Stimulated activated CD8-positive, alpha-beta memory T cell treated with anti-CD3 and anti-CD28 coated beads, Interleukin-12 subunit alpha, Interleukin-12 subunit beta, amount 100 ng/mL, for 24 hours (primary cell): ENCODE measurements at regions not wholly inside any gene's neighbourhood (a gene's known extent, or its start where the extent isn't known, plus 50 kb on each side); places are given as distances from the start of the nearest gene placed in this dataset.
A peak's percentile ranks its signal among the peaks of the same experiment; 100 is the strongest.

ENCODE experiments used
- DNase-seq: peaks from one replicate; pipeline ENCODE4 v3.0.0-alpha.2; 2020; ENCODE audit errors: extremely low read depth

DNA sequence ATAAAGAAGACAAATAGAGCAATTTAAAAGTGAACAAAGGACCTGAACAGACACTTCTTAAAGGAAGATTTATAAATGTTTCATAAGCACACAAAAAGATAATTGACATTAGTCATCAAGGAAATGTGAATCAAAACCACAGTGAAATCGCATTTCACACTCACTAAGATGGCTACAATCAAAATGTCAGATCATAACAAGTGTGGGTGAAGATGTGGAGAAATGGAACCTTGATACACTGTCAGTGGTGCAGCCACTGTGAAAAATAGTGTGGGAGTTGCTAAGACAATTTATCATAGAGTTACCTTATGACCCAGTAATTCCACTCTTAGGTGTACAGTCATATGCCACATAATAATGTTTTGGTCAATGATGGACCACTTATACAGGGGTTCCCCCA, 54.5 kb upstream of the HTR4 start:
- DNase-seq = no peak

DNA sequence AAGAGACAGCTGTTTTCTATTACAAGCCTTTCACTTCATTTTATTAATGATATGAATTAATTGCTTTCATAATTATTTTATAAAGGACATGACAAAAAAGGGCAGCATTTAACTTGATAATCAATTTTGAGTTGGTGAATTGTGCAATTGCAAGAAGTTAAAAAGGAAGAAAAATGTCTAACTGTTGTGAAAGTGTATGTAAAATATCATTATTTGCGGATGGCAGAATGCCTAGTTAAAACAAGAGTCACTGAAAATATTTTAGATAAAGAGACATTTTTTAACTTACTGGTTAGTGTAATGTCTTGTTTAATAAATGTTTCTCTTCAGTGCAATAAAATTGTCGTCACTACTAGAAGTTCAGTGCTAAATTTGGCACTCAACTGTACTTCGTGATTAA, 57.6 kb upstream of the HTR4 start:
- no peak for DNase-seq

DNA sequence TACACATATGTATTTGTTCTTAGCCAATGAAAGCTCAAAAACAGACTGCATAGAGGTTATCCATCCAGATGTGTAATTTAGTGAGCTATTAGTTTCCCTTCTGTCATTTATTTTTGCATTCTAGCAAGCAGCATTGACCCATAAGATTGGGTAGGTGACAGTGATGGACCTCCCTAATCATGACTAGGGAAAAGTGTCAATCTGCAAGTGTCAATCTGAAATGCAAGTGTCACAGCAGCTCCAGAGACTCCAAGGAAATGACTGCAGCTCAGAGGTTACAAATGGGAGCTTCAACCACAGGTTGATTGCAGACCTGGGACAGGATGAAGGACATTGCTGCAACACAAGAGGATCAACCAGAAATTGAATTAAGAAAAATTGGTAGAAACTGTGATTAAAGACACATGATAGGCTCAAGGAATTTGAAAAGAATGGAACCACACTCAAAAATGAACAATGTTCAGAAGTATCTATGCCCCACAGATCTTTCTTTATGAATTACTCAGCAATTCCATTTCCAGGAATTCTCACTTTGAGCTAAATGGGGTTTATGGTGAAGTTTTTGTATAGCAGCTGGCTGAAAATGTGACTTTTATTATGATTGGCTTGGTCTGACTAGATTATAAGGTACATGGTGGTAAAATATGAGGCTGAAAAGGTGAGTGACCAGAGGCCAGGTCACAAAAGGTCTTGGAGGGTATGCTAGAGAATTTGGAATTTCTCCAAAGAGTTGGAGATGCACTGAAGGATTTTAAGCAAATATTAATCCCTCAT, 59.6 kb upstream of the HTR4 start:
- no peak for DNase-seq

DNA sequence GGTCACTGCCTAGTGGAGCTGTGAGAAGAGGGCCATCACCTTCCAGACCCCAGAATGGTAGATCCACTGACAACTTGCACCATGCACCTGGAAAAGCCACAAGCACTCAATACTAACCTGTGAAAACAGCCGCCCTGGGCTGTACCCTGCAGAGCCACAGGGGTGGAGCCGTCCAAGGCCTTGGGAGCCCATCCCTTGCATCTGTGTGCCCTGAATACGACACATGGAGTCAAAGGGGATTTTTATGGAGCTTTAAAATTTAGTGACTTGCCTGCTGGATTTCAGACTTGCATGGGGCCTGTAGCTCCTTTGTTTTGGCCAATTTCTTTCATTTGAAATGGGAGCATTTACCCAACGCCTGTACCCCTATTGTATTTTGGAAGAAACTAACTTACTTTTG, 62.4 kb upstream of the HTR4 start:
- DNase-seq = no peak

DNA sequence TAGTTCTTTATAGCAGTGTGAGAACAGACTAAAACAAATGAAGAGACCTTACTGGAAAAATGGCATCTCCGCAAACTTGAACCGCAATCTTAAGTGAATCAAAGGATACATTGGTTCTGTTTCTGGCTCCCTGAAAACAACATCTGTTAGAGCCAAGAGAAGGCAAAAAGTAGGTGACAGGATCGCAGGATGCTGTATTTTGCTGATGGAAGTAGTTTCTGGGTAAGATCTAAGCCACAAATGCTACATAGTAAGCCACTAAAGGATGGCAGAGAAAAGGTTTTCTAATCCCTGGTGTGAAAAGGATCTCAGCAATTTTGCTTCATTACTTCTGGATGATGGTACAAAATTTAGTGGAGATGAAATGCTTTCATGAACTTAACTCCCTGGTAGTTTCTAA, 63.3 kb upstream of the HTR4 start:
- no peak for DNase-seq

DNA sequence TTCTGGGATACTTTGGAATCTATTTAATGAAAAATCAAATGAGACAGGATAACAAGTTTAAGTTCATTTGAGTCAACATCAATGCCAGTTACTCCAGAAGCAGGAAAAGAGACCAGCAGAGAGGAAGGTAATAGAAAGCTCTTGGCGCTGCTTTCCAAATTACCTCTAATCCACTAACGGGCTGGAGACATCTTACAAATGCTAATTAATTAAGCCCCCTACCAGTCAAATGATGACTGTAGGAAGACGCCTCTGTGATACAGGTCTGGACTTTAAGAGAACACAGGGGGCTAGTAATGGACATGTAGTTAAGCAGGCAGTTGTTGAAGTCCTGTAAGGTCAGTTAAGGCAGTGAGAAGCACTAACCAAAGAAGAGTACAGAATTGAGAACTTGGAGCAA, 65.3 kb upstream of the HTR4 start:
- DNase-seq = no peak

DNA sequence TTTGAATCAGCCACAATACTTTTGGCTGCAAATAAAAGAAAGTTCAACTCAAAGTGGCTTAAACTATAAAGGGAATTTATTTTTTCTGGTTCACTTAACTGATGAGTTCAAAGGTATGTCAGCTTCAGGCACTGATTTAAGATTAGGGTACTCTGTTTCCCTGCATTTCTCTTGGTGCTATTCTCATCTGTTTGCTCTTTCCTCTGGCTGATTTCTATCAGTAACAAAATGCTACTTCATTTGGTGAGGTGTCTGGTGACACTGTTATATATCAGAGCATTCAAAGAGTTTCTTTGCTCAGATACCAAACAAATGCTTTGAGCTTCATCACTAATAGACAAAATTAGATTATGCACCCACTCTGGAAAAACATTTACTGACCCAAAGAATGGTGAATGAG, 65.9 kb upstream of the HTR4 start:
- DNase-seq = no peak

DNA sequence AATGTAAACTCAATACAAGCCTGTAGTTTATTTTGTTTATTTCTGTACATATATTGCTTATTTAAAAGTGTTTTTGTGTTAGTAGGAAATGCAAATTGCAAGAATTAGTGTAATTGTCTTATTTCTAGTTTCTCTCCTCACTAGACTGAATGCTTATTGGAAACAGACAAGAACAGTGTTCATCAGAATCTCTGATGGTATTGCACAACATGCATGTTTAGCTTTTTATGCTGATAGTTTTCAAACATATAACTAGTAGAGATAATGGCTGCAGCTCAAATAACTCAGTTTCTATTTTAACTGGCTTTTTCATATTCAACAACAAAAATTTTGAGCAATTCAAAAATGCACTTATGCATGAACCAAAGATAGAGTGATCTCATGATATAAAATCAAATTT, 68.8 kb upstream of the HTR4 start:
- DNase-seq = no peak

DNA sequence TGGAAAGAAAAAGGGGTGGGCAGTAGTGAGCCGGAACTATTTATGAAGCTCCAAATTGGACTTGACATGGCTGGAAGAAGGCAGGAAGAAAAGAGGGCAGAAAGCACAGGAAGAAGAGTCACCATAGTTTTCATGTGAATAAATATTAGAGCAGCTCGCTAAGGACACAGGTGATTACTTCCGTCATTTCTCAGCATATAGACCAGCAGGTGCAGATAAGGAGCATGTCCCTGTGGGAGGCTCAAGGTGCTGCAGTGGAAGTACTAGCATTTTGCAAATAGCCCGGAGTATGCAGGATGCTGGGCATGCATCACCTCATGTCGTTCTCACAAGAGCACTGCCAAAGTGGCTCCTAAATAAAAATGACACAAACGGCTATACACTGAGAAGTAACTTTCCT, 71.3 kb upstream of the HTR4 start:
- no peak for DNase-seq

DNA sequence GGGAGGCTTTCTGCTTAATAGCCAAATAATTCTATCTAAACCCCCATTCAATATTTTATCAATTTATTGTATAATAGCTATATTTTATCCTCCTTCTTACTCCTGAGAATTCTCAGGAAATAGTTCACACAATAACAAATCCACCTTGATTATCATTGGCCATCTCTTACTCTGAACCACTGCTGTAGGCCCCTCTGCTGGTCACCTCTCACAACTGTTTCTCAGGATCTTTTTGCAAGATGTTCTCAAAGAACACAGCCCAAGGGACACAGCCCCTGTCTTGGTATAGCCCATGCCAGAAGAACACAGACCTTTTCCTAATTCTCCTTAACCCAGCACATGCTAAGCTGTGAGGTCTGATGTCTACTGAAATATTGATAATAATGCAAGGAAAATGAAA, 74.9 kb upstream of the HTR4 start:
- no peak for DNase-seq

DNA sequence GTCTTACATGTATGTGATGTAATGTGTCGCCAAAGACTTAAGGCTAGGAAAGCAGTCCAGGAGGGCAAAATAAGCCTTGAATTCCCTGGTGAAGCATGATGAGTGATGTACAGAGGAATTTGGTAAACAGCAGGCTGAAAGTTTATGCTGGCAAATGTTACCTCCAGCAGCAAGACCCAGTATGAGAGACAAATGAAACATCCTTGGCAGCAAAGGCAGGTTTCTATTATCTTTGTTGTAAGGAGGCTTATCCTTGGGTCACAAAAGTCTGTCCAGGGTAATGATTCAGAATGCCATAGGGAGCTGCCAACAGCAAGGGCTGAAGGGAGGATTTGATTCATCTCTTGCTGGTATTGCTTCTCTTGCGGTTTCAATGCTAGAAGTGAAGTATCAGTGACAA, 75.9 kb upstream of the HTR4 start:
- no peak for DNase-seq

DNA sequence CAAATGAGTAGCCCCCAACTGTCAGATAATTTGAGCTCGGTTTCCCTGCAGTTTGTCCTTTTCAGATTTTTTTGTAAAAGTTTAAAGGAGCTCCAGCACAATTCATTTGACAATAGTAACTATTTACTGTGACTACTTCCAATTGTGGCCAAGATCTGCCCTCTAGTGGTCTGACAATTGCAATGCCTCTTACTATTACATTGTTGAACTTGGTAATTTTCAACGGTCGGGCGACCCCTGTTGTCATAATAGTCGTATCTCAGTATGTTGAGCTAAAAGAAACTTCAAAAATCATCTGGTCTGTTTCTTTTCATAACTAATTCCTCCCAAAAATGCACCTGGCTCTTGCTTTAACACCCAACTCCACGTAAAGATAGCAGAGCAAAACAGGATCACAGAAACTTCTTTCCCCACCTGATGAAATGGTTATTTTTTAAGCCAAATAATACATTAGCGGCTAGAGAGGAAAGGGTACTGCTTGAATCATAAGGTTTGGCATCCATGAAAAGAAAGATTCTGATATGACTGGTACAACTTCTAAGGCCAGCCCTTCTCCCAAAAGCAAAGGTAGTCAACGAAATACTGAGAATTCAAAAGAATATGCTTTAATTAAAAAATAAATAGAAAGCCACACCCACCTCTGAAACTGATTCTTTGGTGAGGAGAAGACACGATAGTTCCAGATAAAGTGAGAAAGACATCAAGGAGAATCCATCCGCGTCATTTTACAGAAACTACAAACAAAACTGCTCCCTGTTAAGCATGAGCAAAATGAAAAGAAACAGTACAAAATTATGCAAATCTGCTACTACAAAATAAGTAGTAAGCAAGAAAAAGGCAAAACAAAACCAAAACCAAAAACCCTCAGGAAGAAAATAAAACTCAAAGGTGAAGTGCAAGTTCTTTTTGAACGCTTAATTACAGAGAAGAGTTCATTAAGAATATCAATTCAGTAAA, 76.9 kb upstream of the HTR4 start:
- DNase-seq = peak; percentile 25

DNA sequence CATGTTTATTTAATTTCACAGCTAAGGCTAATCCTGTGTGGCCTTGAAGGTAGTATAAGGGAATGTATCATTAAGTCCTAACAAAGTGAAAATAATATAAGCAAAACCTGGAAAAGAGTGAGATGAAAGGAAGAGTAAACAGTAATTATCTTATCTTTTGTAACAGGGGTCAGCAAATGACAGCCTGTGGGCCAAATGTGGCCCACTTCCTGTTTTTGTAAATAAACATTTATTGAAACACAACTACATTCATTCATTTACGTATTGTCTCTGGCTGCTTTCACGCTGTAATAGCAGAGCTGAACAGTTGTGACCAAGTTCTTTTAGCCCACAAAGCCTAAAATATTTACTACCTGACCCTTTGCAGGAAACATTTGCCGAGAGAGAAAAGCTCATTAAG, 78.4 kb upstream of the HTR4 start:
- DNase-seq = no peak

DNA sequence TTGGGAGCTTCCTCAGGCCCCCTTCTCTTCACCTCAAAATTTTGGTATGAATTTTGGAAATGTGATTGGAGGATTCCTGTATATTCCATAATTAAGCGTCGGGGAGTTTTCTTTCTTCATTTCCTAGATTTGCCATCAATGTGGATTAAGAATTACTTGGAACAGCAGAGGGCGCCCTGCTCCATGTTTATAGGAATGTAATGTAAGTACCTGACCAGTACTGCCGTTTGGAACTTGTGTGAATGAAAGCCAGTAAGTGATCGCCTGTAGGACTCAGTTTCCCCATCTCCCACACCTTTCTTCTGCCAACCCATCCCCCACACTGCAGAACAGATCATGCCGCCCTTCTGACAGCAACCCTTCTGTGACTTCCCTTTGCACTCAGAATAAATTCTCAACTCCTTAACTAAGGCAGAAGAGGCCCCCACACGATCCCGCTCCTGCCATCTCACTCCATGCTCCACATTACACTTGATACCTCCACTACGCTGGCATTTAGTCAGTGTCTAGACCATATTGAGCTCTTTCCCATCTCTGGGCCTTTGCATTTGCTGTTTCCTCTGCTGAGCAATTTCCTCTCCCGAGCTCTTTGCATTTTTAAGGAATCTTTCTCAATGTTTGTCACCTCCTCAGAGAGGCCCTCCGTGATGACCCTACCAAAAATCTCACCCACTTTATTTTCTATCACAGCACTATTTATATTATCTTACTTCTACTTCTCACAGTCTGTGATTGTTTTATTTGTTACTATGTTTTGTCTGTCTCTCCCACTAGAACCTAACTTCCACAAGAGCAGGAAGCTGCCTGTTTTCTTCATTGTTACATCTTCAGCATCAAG, 79.5 kb upstream of the HTR4 start:
- peak; percentile 23 for DNase-seq

DNA sequence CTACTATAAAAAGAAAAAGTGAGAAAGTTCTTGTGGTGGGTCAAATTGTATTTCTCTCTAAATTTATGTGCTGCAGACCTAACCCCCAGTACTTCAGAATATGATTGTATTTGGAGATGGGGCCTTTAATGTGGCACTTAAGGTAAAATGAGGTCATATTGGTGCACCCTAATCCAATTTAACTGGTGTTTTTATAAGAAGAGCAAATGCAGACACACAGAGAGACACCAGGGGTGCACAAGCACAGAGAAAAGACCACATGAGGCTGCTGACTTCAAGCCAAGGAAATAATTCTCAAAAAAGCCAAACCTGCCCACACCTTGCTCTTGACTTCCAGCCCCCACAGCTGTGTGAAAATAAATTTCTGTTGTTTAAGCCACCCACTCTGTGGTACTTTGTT, 80.2 kb upstream of the HTR4 start:
- no peak for DNase-seq

DNA sequence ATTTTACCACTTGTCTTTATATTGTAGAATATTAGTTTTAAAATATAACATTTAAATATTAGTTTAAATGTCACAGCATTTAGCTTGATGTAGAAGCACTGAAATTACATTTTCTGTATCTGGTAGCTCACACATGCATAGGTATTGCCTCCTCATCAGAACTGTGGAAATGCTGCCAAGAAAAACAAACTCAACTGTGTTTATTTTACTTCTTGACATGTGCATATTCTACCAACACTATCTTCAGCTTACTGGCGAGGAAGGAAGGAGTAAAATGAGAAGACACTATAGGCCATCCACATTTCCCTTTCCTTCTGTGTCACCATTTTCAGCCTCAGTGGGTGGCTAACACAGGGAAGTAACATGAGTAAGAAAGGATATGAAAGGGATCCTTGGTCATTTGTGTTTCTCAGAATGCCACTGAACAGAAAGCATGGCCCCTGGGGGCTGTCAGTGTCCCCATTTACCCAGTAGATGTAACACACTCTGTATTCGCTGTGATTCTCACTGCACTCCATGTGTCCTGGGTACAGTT, 81.0 kb upstream of the HTR4 start:
- no peak for DNase-seq

DNA sequence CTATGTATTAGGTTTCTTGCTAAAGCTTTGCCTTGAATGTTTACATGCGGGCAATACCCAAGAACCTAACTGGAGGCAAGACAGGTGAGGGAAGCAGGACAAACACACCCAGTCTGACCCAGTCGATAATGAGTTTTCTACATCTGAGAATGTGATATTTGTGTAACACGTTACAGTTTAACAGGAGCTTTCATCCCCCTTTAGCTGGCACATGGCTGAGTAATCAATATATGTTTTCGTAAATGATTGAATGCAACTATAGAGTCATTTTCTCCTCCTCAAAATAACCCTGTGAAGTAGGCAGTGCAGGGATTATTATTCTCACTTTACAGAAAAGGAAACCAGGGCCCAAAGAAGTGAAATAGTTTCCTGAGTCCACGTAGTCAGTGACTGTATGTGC, 84.7 kb upstream of the HTR4 start:
- no peak for DNase-seq

DNA sequence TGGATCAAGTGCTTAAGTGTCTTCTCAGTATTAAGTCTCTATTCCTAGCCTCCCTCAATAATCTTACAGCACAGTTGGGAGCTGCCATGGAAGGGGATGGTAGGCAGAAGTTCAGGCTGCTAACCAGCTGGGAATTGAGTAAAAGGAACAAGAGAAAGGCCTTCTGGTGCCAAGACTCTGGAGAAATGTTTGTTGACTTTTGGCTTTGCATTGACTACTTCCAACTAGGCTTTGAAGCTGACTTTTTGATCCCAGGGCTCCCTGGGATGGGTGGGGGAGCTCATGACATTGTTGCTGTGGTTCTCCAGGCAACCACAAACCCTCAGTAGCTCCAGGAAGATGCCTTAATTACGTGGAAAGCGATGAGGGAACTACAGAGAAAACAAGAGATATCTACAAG, 85.2 kb upstream of the HTR4 start:
- no peak for DNase-seq

DNA sequence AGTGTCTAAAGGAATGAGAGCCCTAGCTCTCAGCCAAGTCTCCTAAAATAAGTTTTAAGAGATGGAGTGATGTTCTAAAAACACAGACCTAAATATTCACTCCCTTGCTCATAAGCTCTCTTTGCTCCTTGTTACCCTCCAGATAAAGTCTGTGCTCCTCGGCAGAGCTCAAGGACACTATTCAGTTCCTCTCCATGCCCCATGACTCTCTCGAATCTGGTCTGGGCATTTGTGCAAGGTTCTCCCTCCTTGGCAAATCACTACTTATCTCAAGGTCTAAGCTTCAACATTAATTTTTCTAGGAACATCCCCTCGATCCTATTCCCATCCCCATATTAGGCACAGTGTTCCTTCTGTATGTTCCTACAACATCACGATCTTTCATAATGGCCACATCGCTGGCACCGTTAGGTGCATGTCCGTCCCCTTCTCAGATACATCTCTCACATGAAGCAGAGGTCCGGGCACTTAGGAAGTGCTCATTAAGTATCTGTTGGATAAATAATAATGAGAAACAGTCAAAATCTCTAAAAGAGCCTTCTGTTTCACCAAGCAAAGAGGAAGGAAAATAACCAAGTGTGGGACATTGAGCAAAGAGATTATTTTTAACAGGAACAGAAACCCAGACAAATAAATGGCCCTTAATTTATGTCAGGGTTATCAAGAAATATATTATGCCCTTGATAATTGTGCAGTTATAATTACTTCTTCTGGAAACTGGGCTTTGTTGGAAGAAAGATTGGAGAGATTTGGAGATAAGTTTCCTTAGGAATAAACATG, 85.9 kb upstream of the HTR4 start:
- DNase-seq = no peak

DNA sequence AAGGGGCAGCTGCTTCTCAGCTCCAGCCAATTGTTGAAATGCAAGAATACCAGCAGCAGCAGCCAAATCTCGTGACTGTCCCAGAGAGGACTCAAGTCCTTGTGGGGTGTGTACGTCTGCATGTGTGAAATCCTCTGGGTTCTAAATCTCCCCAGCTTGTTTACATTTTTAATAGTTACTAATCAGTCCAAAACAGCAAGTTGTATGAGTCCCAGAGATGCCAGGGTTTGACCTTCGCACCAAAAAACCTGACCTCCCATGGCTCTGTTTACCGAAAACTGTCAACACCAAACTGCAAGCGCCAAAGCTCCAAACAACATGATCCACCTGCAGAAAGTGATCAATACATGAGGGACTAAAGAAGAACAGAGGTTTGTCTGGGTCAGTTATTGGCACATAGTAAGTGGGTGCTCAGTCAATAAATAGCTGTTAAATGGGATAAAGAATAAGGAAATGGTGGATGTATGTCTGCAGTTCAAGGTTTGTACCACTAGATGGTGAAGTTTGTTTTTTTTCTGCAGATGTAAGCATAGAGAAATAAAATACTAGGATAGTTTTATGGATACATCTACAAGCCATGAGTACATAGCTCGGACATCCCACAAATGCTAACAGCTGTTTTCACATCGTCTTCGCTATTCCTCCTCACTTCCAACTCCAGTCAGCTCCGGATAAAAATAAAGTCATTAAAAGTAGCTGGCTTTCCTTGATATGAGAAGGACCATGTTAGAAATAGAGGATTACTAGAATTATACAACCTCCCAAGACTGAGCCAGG, 85.3 kb upstream of the ADRB2 start:
- DNase-seq = no peak
